Activated gamma-delta T cell treated with Interleukin-2 at 50 U/mL for 16 hours (primary cell): ENCODE measurements at regions not wholly inside any gene's neighbourhood (a gene's known extent, or its start where the extent isn't known, plus 50 kb on each side); places are given as distances from the start of the nearest gene placed in this dataset.
"Not testable (repeated sequence)": the region's sequence is repeated elsewhere in the genome, so short reads cannot be mapped to it uniquely, and the experiment has no call there.

ENCODE experiments used
- DNase-seq: peaks from one replicate; pipeline ENCODE4 v3.0.0-alpha.2; 2020

DNA sequence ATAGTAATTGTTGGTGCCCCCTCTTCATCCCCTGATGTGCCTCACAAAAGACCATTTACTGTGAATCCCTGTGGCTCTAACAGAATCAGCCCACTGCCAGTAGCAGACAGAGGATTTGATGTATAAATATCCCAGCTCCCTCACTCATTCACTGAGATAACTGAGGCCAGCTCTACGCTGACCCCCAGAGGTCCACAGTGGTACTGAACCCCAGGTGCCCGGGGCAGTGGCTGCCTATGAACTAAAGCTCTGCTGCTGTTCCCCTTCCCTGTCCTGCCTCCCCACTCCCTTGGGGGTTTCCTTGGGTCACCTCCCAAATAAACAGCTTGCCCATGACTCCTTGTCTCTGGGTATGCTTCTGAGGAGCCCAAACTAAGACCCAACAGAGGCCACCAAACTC, 295.8 kb downstream of the FOXL1 start:
- DNase-seq = no peak

DNA sequence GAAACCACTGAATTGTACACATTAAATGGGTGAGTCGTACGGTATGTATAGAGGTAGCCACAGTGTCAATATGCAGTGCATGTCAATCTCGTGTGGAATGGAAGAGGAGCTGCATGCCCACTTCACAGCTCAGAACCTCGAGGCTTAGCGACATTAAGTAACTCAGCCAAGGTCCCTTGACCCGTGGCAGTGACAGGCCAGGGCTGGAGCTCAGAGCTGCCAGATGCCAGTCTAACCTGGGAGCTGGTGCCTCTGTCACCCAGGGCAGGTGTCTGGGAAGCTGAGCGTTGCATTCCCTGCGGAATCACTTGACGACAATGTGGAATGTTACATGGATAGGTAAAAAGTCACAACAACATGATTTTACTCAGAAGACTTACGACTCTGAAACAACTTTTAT, 298.1 kb downstream of the FOXL1 start:
- DNase-seq = no peak

DNA sequence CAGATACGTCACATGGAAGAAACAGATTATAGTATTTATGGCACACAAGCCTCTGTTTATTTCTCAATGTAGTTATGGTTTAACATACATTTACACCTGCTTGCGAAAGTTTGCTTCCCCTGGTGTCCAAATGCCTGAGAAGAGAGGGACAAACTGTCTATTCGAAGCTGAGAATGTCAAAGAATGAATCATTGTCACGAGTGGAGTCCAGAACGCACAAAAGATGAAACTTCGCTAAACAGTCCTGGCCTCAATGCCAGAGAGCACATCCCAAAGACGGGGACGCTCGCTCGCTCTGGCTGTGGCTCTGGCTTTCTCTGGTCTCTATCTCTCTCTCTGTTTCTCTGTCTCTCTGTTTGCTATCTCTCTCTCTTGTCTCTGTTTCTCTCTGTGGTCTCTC, 298.8 kb downstream of the FOXL1 start:
- DNase-seq = no peak

DNA sequence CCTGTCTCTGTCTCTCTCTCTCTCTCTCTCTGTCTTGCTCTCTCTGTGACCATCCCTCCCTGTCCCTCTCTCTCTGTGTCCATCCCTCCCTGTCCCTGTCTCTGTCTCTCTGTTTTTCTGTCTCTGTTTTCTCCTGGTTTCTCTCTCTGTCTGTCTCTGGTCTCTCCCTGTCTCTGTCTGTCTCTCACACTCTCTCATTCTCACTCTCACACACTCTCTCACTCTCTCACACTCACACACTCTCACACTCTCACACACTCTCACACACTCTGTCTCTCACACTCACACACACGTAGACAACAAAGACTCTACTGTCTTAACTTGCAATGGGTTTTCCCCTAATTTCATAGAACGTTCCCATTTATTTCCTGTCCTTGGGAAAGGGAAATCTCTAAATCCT, 299.5 kb downstream of the FOXL1 start:
- DNase-seq = no peak

DNA sequence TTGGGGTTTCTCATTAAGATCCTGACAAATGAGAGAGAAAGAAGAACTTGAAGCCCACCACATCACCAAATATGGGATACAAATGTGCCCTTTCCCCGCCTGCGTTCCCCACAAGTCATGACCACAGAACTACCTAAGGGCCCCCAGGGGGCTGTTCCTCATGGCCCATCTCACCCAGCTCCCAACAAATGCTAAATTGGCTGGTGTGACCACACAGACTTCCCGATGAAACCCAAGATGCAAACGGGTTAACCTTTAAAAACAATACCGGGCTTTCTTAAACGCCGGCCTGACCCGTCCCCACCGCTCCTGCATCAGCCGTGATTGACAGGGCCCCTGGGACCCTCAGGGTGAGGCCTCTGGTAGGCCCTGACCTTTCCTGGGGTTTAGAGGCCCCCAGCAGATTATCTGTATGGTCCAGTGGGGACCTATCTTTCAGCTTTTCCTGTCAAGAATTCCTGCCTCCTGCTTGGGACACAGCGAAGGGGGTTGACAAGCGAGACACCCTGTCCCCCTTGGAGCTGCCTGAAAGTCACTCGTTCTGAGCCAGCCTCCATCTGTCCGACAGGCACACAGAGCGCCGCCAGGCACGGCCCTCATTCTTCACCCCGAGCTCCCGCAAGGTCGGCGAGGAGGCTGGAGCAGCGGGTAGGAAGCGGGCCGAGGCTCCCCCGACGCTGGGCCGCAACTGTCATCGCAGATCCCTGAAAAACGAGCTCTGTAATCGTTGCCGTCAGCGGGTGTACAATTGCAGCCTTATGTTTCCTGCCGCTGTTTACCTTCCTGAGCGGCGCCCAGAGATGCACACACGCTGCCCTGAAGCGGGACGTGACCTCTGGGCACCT, 300.1 kb downstream of the FOXL1 start:
- DNase-seq = no peak

DNA sequence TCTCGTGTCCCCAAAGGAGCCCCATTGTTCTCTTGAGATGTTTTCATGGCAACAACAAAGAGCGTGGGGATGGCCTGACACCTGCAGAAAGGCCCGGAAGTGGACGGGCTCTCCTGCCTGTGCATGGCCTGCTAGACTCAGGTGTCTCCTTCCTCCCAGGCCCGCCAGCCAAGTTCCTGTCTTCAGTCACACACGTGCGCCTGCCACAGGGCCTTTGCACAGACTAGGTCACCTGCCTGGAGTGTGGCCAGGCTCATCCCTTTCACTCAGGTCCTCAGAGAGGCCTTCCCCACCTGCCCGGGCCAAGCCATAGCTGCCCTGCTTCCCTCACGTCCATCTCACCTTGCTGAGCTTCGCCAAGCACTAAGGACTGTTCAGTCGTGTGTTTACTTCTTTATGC, 300.9 kb downstream of the FOXL1 start:
- DNase-seq = no peak

DNA sequence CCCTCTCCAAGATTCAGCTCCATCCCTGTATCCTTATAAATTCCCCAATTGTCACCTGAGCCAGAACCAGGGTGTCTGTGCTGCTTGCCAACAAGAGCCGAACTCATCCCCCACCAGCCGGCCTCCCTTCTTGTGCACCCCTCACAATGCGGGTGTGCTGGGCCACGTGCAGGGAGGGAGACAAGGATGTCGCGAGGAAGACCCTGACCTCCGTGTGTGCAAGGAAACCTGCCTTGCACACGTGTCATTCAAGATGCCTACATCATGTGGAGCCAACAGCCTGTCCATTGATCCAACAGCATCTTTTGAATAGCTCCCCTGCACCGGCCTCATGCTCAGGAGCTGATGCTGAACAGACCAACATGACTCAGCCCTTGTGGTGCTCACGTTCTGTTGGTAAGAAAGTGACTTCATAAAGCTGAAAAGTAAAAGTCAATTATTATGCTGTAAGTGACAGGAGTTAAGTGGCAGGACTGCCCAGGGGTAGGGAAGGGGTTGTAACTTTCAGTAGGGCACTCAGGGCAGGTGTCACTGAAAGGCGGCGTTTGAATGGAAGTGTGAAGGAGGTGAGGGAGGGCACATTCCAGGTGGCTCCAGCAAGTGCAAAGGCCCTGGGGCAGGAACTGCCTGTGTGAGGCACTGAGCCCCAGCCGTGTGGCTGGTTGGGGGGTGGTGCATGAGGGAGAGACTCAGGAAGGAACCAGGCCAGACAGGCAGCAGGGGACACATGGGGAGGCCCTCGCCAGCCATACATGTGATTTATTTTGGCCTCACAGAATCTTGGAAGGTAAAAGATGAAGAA, 302.2 kb downstream of the FOXL1 start:
- DNase-seq = no peak

DNA sequence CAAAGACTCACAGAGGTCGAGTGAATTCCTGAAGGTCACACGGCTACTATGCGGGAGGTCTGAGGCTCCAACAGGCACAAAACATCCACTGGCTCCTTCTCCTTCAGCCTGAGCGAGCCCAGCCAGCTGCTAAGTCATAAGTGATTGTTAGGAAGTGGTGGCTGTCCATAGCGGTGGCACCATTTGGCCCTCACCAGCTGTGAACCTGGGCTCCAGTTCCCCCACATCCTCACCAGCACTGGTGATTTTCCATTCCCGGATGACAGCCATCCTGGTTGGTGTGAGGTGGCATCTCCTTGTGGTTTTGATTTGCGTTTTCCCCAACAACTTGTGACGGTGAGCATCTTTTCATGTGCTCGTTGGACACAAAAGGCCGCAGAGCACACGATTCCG, 302.8 kb downstream of the FOXL1 start:
- DNase-seq = no peak

DNA sequence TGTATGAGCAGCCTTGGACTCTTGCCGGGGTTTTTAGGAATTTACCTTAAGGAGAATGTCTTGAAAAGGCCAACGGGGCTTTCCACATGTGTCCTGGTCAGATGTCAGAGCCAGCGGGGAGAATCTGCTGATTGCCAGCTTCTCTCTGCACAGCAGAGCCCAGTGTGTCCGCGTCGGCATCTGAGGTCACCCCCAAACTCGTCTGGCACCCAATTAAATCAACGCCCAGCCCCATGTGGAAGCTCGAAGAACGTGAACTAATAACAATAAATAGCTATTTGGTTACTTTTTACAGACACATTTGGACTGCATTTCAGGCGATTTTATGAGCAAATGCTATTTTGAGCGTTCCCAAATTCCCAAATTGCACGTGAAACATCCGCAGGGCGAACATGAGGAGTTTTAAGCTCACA, 303.5 kb downstream of the FOXL1 start:
- no peak for DNase-seq

DNA sequence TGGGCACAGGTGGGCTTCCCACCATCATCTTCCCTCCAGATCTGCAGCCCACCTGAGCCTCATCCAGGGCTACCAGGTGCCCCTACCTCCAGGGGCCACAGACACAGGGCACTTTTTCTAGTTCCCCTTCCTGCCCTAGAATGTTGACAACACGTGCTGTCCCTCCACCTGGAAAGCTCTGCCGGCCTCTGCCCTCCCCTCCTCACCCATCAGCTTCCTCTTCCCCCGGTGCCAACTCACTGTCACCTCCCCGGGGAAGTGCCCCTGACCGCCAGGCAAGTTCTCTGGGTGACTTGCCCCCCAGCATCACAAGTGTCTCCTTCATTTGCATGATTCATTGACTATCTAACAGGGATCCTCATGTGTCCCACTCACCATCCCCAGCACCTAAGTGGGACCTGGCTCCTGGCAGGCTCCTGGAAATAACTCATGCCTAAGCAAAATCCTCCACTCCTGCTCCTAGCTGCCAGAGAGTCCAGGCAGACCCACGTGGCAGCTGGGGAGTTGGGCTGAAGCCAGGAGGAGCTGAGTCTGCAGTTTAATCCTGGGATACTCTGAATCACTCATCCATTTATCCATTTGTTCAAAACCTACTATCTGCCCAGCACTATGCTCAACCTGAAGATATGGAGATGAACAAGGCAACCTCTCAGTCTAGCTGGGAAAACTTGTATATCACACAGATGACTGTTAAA, 304.4 kb downstream of the FOXL1 start:
- DNase-seq = no peak

DNA sequence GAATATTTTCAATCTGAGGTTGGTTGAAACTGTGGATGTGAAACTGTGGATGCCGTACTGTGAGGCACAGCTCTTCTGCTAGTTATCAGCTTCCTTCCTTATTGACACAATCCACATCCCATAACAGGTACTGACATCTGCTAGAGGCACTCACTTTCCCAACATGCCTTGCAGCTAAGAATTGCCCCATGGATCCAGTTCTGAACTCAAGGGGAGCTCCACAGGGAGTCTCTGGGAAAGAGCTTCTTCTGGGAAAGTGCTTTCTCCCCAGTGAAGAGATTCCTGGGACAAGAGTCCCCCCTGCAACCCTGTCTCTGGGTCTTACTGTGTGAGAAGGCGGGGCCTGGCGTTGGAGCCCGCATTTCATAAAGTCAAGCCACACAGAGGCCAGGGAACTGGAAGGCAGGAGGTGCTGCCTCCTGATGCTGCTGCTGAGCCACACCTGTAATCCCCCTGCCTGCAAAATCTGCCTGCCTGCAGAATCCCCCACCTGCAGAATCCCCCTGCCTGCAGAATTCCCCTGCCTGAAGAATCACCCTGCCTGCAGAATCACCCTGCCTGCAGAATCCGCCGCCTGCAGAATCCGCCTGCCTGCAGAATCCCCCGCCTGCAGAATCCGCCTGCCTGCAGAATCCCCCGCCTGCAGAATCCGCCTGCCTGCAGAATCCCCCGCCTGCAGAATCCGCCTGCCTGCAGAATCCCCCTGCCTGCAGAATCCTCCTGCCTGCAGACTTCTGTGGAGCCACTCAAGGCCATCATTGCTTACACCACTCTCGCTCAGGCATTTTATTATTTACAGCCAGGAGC, 305.4 kb downstream of the FOXL1 start:
- no peak for DNase-seq

DNA sequence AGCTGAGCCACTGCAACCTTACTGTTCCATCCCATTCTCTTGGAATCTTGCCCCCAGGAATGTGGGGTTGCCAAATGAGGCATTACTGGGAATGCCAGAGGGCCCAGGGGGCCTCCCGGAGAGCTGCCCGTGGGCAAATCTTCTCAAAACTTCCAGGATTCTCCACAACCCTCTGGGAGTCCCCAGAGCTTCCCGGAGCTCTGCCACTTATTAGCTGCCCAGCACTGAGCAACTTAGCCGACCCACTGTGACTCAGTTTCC, 306.0 kb downstream of the FOXL1 start:
- no peak for DNase-seq

DNA sequence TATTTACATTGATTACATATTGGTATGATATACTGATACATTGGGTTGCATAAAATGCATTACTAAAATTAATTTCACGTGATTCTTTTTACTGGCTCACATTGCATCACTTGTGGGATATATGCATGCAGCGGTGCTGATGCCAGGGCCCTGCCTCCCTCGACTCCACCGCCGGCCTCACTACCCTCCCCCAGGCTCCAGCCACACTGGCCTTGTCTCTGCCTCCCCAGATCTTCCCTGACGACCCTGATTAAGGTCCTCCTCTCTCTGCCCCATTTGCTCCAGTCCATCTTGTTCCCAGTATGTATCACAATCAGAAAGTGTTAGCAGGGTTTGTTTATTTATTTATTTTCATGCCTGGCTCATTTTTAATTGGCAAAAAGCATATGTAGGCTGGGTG, 306.8 kb downstream of the FOXL1 start:
- DNase-seq = no peak

DNA sequence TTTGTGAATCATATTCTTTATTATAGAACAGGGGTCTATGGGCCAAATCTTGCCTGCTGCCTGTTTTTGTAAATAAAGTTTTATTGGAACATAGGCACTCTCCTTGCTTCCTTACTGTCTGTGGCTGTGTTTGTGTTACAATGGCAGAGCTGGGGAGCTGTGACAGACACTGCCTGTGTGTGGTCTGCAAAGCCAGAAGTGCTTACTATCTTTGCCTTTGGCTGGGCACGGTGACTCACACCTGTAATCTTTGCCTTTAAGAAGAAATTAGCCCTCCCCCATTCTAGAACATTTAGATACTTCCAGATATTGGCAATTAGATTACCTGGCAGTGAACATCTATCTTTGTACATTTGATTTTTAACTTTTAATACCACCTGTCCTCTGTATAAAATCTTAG, 308.3 kb downstream of the FOXL1 start:
- no peak for DNase-seq

DNA sequence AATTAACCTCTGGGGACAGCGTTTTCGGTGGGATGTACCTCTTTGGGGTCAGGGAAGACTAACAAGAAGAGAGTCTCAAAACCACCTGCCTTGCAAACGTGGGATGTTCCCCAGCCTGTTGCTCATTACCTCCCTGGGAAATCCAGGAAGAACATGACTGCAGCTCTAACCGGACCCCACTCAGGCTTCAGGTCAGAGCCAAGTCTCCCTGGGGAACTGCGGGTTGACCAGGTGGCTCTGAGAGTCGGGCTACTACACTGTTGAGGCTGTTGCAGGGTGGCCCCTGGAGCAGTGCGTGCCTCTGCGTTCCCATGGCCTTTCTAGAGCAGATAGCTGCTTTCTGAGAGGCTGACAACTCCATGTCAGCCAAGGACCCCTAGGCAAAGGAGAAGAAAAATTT, 309.1 kb downstream of the FOXL1 start:
- no peak for DNase-seq

DNA sequence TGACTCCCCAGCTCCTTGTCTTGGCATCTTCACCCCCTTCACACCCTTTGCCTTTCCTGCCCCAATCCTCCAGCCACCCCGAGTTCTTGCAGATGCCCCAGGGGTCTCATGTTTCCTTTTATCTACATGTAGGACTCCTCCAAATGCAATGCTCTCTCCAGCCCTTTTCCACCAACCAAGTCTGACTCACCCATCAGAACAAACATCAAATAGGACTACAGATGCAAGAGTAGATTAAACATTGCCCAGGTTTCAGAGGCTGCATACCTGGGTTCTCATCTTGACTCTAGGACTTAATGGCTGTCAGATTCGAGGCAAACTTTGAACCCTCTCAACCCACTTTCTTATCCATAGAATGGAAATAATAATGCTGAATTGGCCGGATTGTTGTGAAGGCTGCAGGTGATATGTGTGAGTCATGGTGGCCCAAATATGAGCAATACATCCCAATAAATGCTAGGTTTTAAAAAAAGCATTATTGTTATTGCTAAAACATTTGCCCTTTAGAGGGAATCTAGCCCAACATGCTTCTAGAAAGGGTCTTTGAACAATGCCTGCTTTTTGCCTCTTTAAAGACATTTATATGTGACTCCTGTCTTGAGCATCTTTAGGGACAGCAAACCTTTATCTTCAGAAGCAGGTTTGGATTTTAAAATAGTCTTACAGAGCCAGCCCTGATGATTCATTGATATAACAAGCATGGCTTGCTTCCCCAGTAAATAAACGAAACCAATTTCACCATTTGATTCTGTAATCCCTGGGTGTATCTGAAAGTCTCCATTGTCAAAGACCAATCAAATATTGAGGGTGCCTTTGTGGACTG, 310.1 kb downstream of the FOXL1 start:
- no peak for DNase-seq

DNA sequence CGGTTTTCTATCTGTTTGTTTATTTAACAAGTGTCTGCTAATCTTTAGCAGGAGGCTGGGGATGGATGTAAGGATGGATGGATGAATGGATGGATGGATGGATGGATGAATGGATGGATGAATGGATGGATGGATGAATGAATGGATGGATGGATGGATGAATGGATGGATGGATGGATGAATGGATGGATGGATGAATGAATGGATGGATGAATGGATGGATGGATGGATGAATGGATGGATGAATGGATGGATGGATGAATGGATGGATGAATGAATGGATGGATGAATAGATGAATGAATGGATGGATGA, 310.7 kb downstream of the FOXL1 start:
- DNase-seq = not testable (repeated sequence)

DNA sequence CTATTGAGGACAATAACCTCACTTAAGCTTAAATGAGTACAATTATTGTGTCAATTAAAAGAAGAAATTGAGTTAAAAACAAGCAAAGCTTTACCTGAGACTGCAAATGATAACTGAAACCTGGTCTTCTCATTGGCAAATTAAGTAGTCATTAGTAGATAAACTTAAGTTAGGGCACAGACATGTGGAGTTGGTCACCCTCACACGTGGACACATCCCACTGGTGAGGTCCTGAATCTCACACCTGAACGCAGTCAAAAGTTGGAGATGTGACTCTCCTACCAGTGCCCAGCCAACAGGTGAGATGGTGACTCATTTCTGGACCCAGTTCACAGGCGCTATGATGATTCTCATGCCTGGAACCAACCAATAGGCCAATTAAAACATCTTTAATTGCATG, 311.6 kb downstream of the FOXL1 start:
- no peak for DNase-seq

DNA sequence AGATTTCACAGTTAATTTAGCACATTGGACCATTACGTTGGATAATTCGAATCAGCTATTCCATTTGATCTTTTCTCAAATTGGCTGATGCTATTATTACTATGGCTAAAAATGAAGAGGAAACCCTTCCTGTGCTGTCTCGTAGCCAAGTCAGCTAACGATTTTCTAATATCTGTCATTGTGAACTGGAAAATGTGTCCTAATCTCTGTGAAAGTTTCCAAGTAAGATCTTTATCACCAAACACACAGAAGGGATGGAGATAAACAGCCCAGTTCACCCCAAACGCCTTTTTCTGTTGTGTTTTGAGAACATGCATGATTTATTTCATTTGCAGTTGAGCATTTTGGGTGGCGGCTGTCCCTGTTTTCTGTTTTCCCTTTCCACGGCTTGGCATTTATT, 312.8 kb downstream of the FOXL1 start:
- DNase-seq = no peak

DNA sequence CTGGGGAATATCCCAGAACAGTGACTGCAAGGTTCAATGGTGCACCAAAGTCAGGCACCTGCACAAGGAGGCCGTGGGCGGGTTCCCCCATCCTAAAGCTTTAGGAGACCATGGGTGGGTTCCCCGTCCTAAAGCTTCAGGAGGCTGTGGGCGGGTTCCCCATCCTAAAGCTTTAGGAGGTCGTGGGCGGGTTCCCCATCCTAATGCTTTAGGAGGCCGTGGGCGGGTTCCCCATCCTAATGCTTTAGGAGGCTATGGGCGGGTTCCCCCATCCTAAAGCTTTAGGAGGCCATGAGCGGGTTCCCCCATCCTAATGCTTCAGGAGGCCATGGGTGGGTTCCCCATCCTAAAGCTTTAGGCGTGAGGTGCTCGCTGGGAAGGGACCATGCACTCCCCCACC, 313.3 kb downstream of the FOXL1 start:
- DNase-seq = no peak

DNA sequence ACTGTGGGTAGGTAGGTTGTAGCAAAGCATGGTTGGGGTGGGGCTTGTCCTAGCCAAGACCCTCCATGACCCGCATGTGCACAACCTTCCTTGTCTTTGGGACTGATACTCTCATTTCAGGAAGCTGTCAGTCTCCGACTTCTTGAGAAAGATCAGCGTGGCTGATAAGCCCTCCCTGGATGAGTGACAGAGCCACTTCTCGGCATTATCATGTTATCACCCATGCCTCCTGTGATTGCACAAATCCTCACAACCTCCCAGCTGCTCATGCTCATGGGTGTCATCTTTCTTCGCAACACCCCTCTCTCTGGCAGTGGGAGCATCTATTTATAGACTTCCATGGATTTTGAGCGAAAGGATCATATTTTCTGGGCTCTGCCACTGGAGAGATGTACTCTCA, 314.2 kb downstream of the FOXL1 start:
- DNase-seq = no peak

DNA sequence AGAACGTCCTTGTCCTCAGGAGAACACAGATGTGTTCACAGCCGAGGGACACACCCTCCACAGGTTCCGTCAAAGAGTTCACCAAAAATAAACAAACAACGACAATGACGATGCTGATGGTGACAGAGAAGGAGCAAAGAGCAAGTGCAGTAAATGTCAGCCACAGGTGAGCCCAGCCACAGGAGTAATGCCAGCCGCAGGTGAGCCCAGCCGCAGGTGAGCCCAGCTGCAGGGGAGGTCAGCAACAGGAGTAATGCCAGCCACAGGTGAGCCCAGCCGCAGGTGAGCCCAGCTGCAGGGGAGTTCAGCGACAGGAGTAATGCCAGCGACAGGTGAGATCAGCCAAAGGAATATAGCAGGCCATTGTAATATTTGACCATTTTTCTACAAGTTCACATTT, 315.2 kb downstream of the FOXL1 start:
- DNase-seq = no peak
